Transverse colon (tissue), 4 donors: ENCODE measurements at regions not wholly inside any gene's neighbourhood (a gene's known extent, or its start where the extent isn't known, plus 50 kb on each side); places are given as distances from the start of the nearest gene placed in this dataset.

Experiments used
- DNase-seq: peaks from one replicate; pipeline ENCODE4 v3.0.0-alpha.2; 2019
- H3K27ac ChIP-seq, 4 donors: fragments of 200-600 bp; sonication (generic); 2 replicates each; pipeline ENCODE4 v1.5.1; 2016 to 2018; ENCODE audit warnings: inconsistent platforms in 4 of 4
- H3K27me3 ChIP-seq: fragments of 200-600 bp; sonication (generic); 2 replicates; pipeline ENCODE4 v1.5.1; 2017; ENCODE audit warnings: inconsistent platforms
- H3K36me3 ChIP-seq, 4 donors: fragments of 200-600 bp; sonication (generic); 2 replicates each; pipeline ENCODE4 v1.5.1; 2017 to 2019; ENCODE audit warnings: inconsistent platforms in 4 of 4
- H3K4me1 ChIP-seq, 4 donors: fragments of 200-600 bp; sonication (generic); 2 replicates each; pipeline ENCODE4 v1.5.1; 2017 to 2020; ENCODE audit warnings: inconsistent platforms in 4 of 4
- H3K4me3 ChIP-seq, 4 donors: fragments of 200-600 bp; sonication (generic); 1 replicate in 1 of 4; 2 replicates in 3 of 4; pipeline versions ENCODE4 v1.5.1 to v1.6.1; 2017 to 2019; ENCODE audit warnings: inconsistent platforms in 4 of 4
- H3K9me3 ChIP-seq, 2 donors: fragments of 200-600 bp; sonication (generic); 2 replicates each; pipeline ENCODE4 v1.5.1; 2017 to 2019; ENCODE audit warnings: inconsistent platforms in 2 of 2
- EP300 ChIP-seq: sonication (generic); formaldehyde crosslinking; IDR thresholded peaks from one replicate; pipeline ENCODE4 v1.6.1; 2017; ENCODE audit warnings: antibody characterized with exemption, low read depth
- POLR2A ChIP-seq: fragments of 450-650 bp; IDR thresholded peaks from one replicate; pipeline ENCODE4 v1.6.1; 2016; ENCODE audit warnings: antibody characterized with exemption, mild to moderate bottlenecking, moderate library complexity
- POLR2AphosphoS5 ChIP-seq, 3 donors: sonication (generic); formaldehyde crosslinking; IDR thresholded peaks; one replicate each; pipeline ENCODE4 v1.6.1; 2016; ENCODE audit warnings: antibody characterized with exemption in 3 of 3
- WGBS, 2 donors: methylation state at CpG; one replicate each; pipeline ENCODE4 v1.1.5; 2018; ENCODE audit warnings: low coverage in 1 of 2; 5-methylcytosine and 5-hydroxymethylcytosine counted together
- in situ Hi-C, 4 donors: fragments of 200-750 bp; cut with MboI; loops; one replicate each; pipeline versions ENCODE4 v1.15.0 to v1.15.1; 2017; ENCODE audit warnings: low sequenced_read_pairs in 3 of 4, low pct_ligation_motif_present in 1 of 4, low pct_unique_long_range_greater_than_20kb in 1 of 4
- intact Hi-C: fragments of 100-400 bp; cut with DNase I; formaldehyde crosslinking; loops from one replicate; pipeline ENCODE4 v1.15.1; 2023; ENCODE audit warnings: low total_unique reads
- TF ChIP-seq, protein P1 (sequence below), 5 experiments: fragments of 200-600 bp in 3 of 5; fragments of 450-650 bp in 2 of 5; sonication (generic) in 3 of 5; IDR thresholded peaks; 1 replicate in 2 of 5; 2 replicates in 3 of 5; pipeline ENCODE4 v1.5.1; 2016 to 2017; ENCODE audit warnings: antibody characterized with exemption in 5 of 5, inconsistent platforms in 3 of 5, mild to moderate bottlenecking in 2 of 5, moderate library complexity in 1 of 5

DNA sequence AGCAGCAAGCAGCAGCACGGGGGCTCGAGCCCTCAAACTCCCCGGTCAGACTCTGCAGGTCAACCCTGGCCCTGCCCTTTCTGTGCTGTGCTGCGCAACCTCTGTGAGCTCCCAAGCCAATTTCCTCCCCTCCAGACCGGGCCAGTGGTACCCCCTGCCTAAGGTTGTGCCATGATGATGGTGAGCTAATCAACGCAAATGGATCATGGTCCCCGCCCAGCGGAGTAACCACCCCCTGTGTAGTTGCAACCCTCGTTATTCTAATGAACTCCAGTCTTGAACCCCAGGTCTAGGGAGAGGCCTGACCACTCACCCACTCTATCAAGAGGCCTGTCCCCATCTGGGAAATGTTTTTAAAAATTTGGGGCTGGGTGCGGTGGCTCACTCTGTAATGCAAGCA, 201.8 kb upstream of the FOXF1 start:
- Histone ChIP-seq H3K9me3 (no peaks in the 10 kb centered on the region), H3K4me3 (no peak overlapping the region), H3K4me1 (peaks cover 0 to 9% (median 5%) of the 10 kb centered on the region in 4 donors), H3K27ac (peak overlapping the region in 1 of 4 donors; percentile 11), H3K27me3 (no peaks in the 10 kb centered on the region), H3K36me3 (no peaks in the 10 kb centered on the region)
- WGBS, 2 donors, result 88% methylated on average over 10 of the region's 10 CpGs; no CpG with 5 or more reads in 1 of the 2 donors
- no peak for TF ChIP-seq POLR2AphosphoS5 (IDR thresholded peaks at IDR 0.05)
- no peak for TF ChIP-seq POLR2A
- TF ChIP-seq, protein P1, sequence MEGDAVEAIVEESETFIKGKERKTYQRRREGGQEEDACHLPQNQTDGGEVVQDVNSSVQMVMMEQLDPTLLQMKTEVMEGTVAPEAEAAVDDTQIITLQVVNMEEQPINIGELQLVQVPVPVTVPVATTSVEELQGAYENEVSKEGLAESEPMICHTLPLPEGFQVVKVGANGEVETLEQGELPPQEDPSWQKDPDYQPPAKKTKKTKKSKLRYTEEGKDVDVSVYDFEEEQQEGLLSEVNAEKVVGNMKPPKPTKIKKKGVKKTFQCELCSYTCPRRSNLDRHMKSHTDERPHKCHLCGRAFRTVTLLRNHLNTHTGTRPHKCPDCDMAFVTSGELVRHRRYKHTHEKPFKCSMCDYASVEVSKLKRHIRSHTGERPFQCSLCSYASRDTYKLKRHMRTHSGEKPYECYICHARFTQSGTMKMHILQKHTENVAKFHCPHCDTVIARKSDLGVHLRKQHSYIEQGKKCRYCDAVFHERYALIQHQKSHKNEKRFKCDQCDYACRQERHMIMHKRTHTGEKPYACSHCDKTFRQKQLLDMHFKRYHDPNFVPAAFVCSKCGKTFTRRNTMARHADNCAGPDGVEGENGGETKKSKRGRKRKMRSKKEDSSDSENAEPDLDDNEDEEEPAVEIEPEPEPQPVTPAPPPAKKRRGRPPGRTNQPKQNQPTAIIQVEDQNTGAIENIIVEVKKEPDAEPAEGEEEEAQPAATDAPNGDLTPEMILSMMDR (IDR thresholded peaks at IDR 0.05), result no peak
- TF ChIP-seq EP300, result no peak
- no peak for DNase-seq
- intact Hi-C loops (loop anchor here (10.0 kb wide), 1 partner anchor 234 kb away; no protein-coding TSS in a partner anchor), in situ Hi-C loops (loop anchor here in 1 of 4 donors (25.0 kb wide), 1 partner anchor 204 kb away; the partner anchor contains the start of gene FOXF1)

DNA sequence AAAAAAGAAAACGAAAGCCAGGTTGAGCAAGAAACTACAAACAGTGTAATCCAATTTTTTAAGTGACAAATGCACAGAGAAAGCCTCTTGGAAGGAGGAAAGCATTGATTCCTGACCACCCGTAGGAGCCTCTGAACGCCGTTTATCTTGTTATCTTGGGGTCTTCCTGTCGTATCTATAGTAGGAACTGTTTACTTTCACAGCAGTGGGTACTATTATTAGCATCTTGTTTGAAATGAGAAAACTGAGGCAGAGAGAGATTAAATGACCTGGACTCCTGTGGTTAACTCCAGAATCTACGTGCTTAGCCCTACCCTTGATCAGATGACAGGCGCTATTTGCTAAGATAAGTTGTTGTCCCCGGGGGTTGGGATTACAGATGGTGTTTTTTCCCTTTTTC, 196.7 kb upstream of the FOXF1 start:
- 46 to 57% methylated on average over 8 of the region's 8 CpGs for WGBS, 2 donors
- TF ChIP-seq POLR2A (no peak), POLR2AphosphoS5 (IDR thresholded peaks at IDR 0.05) (no peak), EP300 (no peak)
- TF ChIP-seq, protein P1 (IDR thresholded peaks at IDR 0.05), result no peak
- Histone ChIP-seq H3K4me3 (no peak overlapping the region), H3K36me3 (no peaks in the 10 kb centered on the region), H3K27ac (no peak overlapping the region), H3K4me1 (no peaks in the 10 kb centered on the region), H3K9me3 (no peaks in the 10 kb centered on the region), H3K27me3 (no peaks in the 10 kb centered on the region)
- in situ Hi-C loops, result loop anchor here in 1 of 4 donors (25.0 kb wide), 1 partner anchor 199 kb away; the partner anchor contains the start of gene FOXF1
- intact Hi-C loops, result no loop called here
- no peak for DNase-seq

DNA sequence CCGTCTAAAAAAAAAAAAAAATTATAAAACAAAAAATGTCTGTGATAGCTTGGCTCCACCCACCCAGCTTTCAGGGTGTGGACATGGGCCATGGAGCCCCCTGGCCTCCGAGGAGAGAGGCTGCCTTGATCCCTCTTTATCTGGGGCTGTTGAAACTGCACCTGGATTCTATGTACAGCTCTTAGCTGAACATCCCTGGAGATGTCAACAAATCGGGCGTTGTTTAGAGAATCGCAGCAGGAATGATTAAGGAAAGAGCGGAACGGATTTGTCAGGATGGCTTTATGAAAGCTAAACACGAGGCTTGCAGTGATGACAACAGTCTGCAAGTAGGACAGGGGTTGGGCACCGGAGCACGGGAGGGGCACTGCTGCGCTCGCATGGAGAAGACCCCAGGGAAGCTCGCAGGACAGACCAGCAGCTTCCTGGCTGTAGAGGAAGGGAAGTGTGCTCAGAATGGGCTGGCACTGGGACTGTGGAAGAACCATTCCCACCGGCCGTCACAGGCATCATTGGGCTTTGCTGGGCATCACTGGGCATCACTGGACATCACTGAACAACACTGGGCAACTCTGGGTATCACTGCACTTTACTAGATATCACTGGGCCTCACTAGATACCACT, 195.8 kb upstream of the FOXF1 start:
- H3K4me3 ChIP-seq, result no peak overlapping the region
- no peak for DNase-seq
- WGBS, 2 donors, result 42 to 58% methylated on average over 8 to 15 of the region's 15 CpGs
- no peaks in the 10 kb centered on the region for H3K27me3 ChIP-seq
- H3K9me3 ChIP-seq, result no peaks in the 10 kb centered on the region
- no peak overlapping the region for H3K27ac ChIP-seq
- intact Hi-C loops, result no loop called here
- H3K36me3 ChIP-seq, result no peaks in the 10 kb centered on the region
- in situ Hi-C loops, result loop anchor here in 1 of 4 donors (25.0 kb wide), 1 partner anchor 198 kb away; the partner anchor contains the start of gene FOXF1
- no peaks in the 10 kb centered on the region for H3K4me1 ChIP-seq
- TF ChIP-seq, protein P1 (IDR thresholded peaks at IDR 0.05), result no peak
- TF ChIP-seq POLR2A (no peak), POLR2AphosphoS5 (IDR thresholded peaks at IDR 0.05) (peak in 1 of 3 donors; percentile 32)

DNA sequence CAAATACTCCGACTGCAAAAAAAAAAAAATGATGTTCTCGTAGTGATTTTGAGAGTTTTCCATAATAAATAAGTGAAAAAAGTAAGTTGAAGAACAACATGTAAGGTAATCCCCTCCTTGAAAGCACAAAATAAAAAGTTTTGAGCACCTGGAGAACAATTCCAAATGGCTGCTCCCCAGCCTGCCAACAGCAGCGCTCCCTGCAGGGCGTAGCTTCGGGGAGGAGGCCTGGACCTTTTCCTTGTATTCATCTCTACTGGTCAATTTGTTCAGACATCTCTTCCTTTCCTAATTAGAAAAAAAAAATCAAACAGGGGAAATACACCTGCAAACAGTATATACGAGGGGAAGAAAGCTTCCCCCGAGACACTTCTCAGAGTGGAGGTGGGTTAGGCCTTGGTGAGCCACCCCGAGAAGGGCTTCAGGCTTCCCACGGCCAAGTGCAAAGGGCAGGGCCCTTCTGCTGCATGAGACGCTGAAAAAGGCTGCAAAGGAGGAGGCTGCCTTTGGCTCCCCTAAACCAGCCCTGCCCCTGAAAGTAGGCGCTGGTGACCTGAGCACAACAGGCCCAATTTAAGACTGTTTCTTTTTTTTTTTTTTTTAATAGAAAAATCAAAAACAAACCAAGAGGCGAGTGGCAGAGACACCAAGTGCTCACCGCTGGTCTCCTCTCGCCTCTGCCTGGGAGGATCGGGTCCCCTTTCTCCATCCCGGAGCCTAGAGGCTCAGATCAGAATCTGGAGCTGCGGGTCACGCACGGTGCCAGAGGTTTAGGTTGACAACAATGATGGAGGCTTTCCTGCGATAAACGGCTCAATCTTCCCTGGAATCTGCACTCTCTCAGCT, 193.1 kb upstream of the FOXF1 start:
- Histone ChIP-seq H3K36me3 (no peaks in the 10 kb centered on the region), H3K4me3 (no peak overlapping the region), H3K9me3 (no peaks in the 10 kb centered on the region), H3K4me1 (no peaks in the 10 kb centered on the region), H3K27me3 (no peaks in the 10 kb centered on the region), H3K27ac (no peak overlapping the region)
- no peak for DNase-seq
- TF ChIP-seq POLR2AphosphoS5 (IDR thresholded peaks at IDR 0.05), result no peak
- TF ChIP-seq POLR2A, result no peak
- TF ChIP-seq, protein P1 (IDR thresholded peaks at IDR 0.05), result no peak
- TF ChIP-seq EP300, result no peak
- intact Hi-C loops, result no loop called here
- in situ Hi-C loops, result loop anchor here in 1 of 4 donors (25.0 kb wide), 1 partner anchor 195 kb away; the partner anchor contains the start of gene FOXF1
- WGBS, 2 donors, result 62 to 74% methylated on average over 9 to 21 of the region's 21 CpGs
